Gastrocnemius medialis (tissue), 4 donors: ENCODE measurements at regions not wholly inside any gene's neighbourhood (a gene's known extent, or its start where the extent isn't known, plus 50 kb on each side); places are given as distances from the start of the nearest gene placed in this dataset.

Experiments used
- POLR2A ChIP-seq, 2 donors: fragments of 450-650 bp; IDR thresholded peaks; one replicate each; pipeline ENCODE4 v1.6.1; 2017; ENCODE audit warnings: antibody characterized with exemption in 2 of 2, mild to moderate bottlenecking in 2 of 2, moderate library complexity in 2 of 2
- TF ChIP-seq, protein P1 (sequence below), 5 experiments: fragments of 450-650 bp in 3 of 5; fragments of 200-600 bp in 2 of 5; sonication (generic) in 2 of 5; IDR thresholded peaks in 4 of 5; conservative IDR thresholded peaks in 1 of 5; 1 replicate in 4 of 5; 2 replicates in 1 of 5; pipeline ENCODE4 v1.5.1; 2016 to 2019; ENCODE audit warnings: antibody characterized with exemption in 5 of 5, mild to moderate bottlenecking in 3 of 5, moderate library complexity in 3 of 5

DNA sequence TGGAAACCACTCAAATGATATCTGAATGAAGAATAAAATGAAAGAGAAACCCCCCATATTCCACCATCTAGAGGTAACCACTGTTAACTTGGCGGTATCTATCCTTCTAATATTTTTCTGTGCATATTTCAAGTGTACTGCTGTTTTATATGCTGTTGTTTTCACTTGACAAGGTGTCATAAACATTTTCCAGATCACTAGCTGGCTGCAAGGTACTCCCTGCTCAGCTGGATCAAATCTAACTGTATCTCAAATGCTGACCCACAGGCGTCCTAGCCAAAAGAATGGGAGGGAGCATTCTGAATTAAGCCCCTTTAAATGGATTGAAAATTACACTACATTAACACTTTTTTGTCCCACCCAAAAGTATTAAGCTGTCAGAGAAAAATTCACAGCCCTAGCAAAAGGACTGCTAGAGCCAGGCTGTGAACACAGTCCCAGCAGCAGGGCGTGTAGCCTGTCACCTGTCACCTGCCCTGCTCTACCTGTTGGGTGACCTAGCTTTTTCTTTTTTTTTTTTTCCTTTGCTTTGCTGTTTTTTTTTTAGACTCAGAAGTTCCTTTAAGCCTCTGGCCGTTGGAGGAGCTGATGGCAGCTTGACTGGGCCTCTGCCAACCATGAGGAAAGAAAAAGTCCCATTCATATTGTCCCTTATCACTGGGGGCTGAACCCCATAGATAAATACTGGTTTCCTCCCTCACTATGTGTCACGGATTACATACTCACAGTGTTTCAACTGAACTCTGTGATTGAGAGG is 93.7 kb upstream of the TSC22D2 start:
- TF ChIP-seq, protein P1, sequence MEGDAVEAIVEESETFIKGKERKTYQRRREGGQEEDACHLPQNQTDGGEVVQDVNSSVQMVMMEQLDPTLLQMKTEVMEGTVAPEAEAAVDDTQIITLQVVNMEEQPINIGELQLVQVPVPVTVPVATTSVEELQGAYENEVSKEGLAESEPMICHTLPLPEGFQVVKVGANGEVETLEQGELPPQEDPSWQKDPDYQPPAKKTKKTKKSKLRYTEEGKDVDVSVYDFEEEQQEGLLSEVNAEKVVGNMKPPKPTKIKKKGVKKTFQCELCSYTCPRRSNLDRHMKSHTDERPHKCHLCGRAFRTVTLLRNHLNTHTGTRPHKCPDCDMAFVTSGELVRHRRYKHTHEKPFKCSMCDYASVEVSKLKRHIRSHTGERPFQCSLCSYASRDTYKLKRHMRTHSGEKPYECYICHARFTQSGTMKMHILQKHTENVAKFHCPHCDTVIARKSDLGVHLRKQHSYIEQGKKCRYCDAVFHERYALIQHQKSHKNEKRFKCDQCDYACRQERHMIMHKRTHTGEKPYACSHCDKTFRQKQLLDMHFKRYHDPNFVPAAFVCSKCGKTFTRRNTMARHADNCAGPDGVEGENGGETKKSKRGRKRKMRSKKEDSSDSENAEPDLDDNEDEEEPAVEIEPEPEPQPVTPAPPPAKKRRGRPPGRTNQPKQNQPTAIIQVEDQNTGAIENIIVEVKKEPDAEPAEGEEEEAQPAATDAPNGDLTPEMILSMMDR (IDR thresholded peaks at IDR 0.05 in 4 of 5, conservative IDR thresholded peaks at IDR 0.05 in 1 of 5), result no peak
- no peak for TF ChIP-seq POLR2A (IDR thresholded peaks at IDR 0.05)
